GM18517 (cell line): ENCODE measurements at regions not wholly inside any gene's neighbourhood (a gene's known extent, or its start where the extent isn't known, plus 50 kb on each side); places are given as distances from the start of the nearest gene placed in this dataset.
"Not testable (repeated sequence)": the region's sequence is repeated elsewhere in the genome, so short reads cannot be mapped to it uniquely, and the experiment has no call there.

Experiments
- ATAC-seq: cut with Tn5 transposase; IDR thresholded peaks from one replicate; pipeline ENCODE4 v1.9.1; 2021; ENCODE audit warnings: mild to moderate bottlenecking, moderate library complexity; ENCODE audit not compliant: unreplicated experiment

- no peak for ATAC-seq
Observed at GRCh38 chr1:194644528-194644927, 1458.1 kb upstream of the B3GALT2 start.

- no peak for ATAC-seq
Observed at GRCh38 chr1:194640322-194640721, 1453.9 kb upstream of the B3GALT2 start.

GRCh38 chr1:194629011-194629410 lies 1442.6 kb upstream of the B3GALT2 start:
- no peak for ATAC-seq

DNA sequence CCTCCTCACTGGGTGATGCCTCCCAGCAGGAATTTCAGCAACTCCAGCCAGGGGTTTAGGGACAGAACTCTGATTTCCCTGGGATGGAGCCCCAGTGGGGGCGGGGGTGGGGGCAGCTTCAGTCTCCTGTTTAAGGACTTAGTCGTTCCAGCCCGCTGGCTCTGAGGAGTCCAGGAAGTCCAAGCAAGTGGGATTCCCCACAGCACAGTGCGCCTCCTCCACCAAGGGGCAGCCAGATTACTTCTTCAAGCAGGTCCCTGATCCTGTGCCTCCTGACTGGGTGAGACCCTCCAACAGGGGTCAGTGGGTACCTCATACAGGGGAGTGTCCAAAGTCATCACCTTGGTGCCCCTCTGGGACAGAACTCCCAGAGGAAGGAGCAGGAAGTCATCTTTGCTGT lies 1438.4 kb upstream of the B3GALT2 start:
- ATAC-seq, result no peak

- no peak for ATAC-seq
Observed at GRCh38 chr1:194618101-194618500, 1431.7 kb upstream of the B3GALT2 start.

- ATAC-seq, result not testable (repeated sequence)
Observed at GRCh38 chr1:194617272-194617671, 1430.9 kb upstream of the B3GALT2 start.

- ATAC-seq, result no peak
Observed at GRCh38 chr1:194616835-194617234, 1430.4 kb upstream of the B3GALT2 start.

DNA sequence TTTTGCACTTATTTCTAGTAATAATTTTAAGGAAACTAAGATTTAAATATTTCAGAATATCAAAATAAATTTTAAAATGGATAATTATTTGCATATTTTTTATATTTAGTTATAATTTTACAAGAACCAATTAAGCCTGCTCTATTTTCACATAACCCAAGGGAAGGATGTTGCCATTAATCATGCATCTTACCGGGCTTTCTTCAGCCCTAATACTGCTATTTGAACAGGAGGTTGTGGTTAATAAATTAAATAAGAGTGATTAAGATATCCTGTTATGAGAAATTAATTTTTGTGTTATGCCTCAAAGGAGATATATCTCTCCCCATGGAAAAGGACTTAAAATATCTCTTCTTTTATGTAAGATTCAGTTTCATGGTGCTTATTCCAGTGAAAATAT lies 1415.8 kb upstream of the B3GALT2 start:
- ATAC-seq, result no peak

DNA sequence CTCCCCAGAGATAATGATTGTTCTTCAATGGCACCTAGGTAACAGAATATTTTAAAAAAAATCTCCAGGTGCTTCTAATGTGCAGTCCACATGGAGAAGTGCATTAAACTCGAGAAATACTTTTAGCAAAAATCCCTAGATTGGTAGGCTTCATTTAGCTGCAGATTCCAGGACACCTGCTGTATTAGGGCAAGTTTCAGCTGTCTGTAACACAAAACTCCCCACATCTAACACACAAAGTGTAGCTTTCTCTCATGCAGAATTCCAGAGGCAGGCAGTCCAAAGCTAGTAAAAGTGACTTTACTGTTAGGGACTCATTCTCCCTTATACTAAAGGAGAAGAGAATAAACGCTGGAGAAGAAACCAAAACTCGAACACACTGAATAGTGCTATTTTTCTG lies 1414.3 kb upstream of the B3GALT2 start:
- ATAC-seq, result no peak

- no peak for ATAC-seq
Observed at GRCh38 chr1:194598098-194598497, 1411.7 kb upstream of the B3GALT2 start.

GRCh38 chr1:194586302-194586701 lies 1399.9 kb upstream of the B3GALT2 start:
- no peak for ATAC-seq

GRCh38 chr1:194584052-194584451 lies 1397.6 kb upstream of the B3GALT2 start:
- ATAC-seq, result no peak

DNA sequence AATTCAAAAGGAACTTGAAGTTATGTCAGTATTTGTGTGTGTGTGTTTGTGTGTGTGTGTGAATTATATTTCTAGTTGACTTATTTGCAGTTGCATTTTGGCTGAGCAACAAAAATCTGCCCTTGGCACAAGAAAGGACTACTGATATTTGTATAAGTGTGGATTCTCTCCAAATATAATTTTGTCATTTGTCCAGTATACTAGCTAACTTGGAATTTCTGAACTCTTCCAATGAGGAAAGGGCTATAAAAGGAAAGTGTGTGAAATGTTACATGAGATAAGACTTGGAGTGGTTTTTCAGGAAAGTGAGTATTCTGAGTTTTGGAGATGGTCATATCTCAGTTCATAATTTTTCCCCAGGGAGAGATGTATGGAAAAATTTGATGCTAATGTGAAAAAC lies 1384.1 kb upstream of the B3GALT2 start:
- ATAC-seq, result no peak

DNA sequence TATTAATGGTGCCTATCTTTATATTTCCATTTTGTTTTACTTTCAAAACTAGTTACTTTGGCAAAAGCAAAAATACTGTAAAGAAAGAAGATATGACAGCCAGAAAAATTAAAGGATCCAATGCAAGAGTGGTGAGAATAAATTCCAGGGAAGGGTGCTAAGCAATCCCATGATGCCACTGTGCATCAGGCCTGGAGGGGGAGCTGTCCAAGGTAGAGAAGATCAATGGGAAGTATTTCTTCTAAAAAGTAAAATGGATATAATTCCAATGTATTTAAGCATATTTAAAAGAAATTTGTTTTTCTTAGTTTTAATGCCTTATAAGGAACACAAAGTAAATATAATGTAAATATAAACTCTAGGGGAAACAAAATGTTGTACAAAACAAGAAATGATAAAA lies 1382.2 kb upstream of the B3GALT2 start:
- ATAC-seq, result no peak

DNA sequence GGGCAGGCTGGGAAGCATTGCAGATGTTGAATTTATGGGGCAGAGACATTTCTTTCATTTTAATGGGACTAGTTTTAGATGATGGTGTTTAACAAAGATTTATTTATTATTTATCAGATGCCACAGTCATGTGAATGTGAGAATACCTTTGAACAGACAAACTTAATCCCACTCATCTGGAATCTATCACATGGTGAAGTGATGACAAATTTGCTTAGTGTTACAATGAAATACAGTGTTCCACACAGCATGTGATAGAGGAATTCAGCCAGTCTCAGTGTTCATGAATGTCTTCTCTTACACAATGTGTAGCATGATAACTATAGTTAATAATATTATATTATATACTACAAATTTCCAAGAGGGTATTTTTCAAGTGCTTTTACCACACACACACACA lies 1361.7 kb upstream of the B3GALT2 start:
- ATAC-seq, result no peak

GRCh38 chr1:194544012-194544411 lies 1357.6 kb upstream of the B3GALT2 start:
- no peak for ATAC-seq

DNA sequence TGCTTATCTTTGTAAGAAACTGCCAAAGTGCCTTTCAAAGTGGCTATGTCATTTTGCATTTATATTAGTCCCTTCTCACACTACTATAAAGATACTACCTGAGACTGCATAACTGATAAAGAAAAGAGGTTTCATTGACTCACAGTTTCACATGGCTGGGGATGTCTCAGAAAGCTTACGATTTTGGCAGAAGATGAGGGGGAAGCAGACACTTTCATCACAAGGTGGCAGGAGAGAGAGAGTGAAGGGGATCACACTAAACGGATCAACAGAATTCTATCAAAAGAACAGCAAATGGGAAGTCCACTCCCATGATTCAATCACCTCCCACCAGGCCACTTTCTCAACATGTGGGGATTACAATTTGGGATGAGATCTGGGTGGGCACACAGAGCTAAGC lies 1352.0 kb upstream of the B3GALT2 start:
- ATAC-seq, result no peak

GRCh38 chr1:194537521-194537920 lies 1351.1 kb upstream of the B3GALT2 start:
- no peak for ATAC-seq

DNA sequence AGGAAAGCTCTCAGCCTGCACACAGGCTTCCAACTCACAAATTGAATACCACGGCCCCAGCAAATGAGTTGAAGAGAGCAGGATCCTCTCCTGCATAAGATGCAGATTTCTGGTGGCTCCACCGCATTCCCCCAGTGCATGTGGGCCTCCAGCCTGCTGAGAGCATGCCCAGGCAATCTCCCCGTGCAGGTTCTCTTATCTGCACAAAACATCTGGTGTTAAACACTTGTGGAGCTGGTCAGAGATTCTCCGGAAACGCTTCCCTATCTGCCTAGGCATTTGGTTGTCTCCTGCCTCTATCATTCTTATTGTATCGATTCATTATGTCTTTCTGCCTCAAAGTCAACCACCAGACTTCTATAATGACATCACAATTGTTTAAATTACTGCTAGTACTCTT lies 1349.0 kb upstream of the B3GALT2 start:
- no peak for ATAC-seq

GRCh38 chr1:194534784-194535183 lies 1348.4 kb upstream of the B3GALT2 start:
- ATAC-seq, result no peak

DNA sequence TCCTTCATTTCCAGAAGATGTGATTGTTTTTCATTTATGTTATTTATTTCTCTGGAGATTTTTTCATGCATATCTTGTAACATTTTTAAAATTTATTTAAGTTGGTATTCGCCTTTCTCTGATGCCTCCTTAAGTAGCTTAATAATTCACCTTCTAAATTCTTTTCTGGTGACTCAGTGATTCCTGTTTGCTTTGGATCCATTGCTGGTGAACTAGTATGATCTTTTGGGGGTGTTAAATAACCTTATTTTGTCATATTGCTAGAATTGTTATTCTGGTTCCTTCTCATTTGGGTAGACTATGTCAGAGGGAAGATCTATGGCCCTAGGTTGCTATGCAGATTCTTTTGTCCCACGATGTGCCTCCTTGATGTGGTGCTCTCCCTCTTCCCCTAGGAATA lies 1347.2 kb upstream of the B3GALT2 start:
- no peak for ATAC-seq

DNA sequence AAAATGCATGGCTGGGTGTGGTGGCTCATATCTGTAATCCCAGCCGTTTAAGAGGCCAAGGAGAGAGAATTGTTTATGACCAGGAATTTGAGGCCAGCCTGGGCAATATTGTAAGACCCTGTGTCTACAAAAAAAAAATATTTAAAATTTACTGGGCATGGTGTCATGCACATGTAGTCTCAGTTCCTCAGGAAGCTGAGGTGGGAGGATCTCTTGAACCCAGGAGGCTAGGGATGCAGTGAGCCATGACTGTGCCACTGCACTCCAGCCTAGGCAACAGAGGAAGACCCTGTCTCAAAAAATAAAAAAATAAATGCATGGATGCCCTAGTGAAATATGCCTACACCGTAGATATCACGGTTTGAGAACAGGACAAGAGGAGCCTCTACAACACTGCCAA lies 1331.2 kb upstream of the B3GALT2 start:
- no peak for ATAC-seq

GRCh38 chr1:194515916-194516315 lies 1329.5 kb upstream of the B3GALT2 start:
- ATAC-seq, result no peak

DNA sequence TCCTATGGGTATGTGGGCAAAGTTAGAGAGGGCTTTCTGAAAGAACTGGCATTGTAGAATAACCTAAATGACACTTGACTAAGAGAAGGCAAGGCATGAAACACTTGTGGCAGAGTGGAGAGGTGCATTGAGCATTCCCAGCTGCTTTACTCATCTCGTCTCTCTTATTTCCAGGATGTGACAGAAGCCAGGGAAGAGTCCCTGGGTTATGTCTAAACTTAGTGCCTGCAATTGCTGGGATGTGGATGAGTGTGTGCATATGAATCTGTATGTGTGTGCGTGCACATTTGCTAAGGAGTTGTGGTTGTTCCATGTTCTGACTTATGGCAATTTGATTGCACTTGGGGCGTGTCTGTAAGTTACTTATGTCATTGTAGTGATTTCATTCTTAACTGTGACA lies 1326.5 kb upstream of the B3GALT2 start:
- no peak for ATAC-seq
